Bronchial epithelial cell (primary cell): ENCODE measurements at regions not wholly inside any gene's neighbourhood (a gene's known extent, or its start where the extent isn't known, plus 50 kb on each side); places are given as distances from the start of the nearest gene placed in this dataset.

ENCODE experiments used
- DNase-seq: peaks from one replicate; pipeline ENCODE4 v3.0.0-alpha.2; 2010; ENCODE audit warnings: low read depth
- FAIRE-seq: peaks from 2 replicates; lab custom pipeline; 2011; peaks lifted over from hg19 to GRCh38; lab: Jason Lieb, UNC
- H3K27me3 ChIP-seq: 2 replicates; pipeline ENCODE4 v1.5.1; 2011; ENCODE audit warnings: low read length; ENCODE audit not compliant: control insufficient read depth, insufficient read depth
- H3K36me3 ChIP-seq: 2 replicates; pipeline ENCODE4 v1.5.1; 2011; ENCODE audit warnings: low read length; ENCODE audit not compliant: control insufficient read depth, insufficient read depth
- H3K4me3 ChIP-seq: 2 replicates; pipeline ENCODE4 v1.5.1; 2011; ENCODE audit warnings: mild to moderate bottlenecking, low read depth, low read length, control low read depth
- TF ChIP-seq, protein P1 (sequence below): IDR thresholded peaks from 2 replicates; pipeline ENCODE4 v1.5.1; 2011; ENCODE audit warnings: mild to moderate bottlenecking, moderate library complexity, low read length, control low read depth, inconsistent platforms; ENCODE audit not compliant: insufficient read depth, severe bottlenecking

DNA sequence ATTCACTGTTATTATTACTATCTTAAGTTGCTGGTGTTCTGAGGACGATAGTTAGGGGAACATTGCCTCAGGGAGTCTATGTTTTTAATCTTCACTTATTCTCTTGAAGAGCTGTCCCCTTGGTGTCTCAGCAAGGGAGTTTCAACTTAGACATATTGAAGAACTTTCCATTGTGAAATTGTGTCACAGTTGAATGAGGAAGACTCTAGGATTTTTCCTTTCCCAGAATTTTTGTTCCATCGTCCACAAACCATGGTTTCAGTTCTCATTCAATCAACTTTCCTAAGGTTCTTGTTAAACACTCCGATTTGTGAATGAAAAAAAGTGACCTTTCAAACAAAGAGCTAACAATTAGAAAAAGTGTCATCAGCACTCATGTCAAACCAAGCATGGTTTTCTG lies 128.3 kb downstream of the GATA3 start:
- no peak for FAIRE-seq
- TF ChIP-seq, protein P1, sequence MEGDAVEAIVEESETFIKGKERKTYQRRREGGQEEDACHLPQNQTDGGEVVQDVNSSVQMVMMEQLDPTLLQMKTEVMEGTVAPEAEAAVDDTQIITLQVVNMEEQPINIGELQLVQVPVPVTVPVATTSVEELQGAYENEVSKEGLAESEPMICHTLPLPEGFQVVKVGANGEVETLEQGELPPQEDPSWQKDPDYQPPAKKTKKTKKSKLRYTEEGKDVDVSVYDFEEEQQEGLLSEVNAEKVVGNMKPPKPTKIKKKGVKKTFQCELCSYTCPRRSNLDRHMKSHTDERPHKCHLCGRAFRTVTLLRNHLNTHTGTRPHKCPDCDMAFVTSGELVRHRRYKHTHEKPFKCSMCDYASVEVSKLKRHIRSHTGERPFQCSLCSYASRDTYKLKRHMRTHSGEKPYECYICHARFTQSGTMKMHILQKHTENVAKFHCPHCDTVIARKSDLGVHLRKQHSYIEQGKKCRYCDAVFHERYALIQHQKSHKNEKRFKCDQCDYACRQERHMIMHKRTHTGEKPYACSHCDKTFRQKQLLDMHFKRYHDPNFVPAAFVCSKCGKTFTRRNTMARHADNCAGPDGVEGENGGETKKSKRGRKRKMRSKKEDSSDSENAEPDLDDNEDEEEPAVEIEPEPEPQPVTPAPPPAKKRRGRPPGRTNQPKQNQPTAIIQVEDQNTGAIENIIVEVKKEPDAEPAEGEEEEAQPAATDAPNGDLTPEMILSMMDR = no peak
- Histone ChIP-seq H3K36me3 (no peaks in the 10 kb centered on the region), H3K4me3 (no peak overlapping the region), H3K27me3 (no peaks in the 10 kb centered on the region)
- DNase-seq = no peak

DNA sequence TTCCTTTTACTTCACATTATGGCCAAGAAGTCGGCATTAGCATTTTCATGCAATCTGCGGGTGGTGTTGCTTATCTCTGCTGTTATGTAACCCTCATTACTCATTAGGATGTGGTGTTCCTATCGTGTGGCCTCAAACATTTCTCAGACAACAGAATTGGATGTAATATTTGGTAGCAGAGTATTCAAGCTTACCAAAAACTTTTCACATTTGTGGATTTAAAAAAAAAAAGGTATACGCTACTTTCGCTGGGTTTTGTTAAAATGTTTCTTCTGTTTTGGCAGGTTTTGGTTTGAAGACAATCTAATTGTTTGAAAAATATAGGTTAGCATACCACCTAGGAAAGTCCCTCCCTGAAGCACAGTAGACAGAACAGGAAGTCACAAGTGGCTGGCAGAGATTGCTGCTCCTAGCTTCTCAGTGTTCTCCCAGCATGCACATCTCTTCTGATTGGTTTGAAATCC lies 128.8 kb downstream of the GATA3 start:
- FAIRE-seq (no peak), DNase-seq (peak; percentile 17)
- H3K27me3 ChIP-seq = no peaks in the 10 kb centered on the region
- no peak overlapping the region for H3K4me3 ChIP-seq
- no peaks in the 10 kb centered on the region for H3K36me3 ChIP-seq
- TF ChIP-seq, protein P1 = no peak

DNA sequence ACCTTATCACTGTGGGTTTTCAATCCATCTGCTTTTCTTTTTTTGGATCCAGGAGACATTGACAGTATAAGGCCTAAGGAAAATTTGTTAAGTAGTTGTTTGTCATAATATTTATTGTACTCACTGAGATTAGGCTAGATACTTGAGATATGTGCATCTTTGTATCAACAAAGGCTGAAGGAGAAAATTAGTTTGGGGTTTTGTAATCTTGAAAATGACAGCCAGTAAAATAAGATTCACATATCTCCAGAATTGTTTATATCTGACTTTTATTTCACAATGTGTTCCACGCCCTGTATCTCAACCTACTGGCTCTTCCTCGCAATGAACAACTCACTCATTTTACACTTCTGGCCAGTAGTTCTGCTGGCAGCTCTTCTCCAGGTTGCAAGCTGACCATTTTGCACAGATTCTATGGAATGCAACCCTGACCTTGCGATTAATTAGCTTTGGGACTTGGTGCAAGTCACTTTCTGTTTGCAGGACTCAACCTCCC lies 132.7 kb downstream of the GATA3 start:
- Histone ChIP-seq H3K36me3 (no peaks in the 10 kb centered on the region), H3K27me3 (no peaks in the 10 kb centered on the region), H3K4me3 (no peak overlapping the region)
- TF ChIP-seq, protein P1 = no peak
- FAIRE-seq (no peak), DNase-seq (no peak)

DNA sequence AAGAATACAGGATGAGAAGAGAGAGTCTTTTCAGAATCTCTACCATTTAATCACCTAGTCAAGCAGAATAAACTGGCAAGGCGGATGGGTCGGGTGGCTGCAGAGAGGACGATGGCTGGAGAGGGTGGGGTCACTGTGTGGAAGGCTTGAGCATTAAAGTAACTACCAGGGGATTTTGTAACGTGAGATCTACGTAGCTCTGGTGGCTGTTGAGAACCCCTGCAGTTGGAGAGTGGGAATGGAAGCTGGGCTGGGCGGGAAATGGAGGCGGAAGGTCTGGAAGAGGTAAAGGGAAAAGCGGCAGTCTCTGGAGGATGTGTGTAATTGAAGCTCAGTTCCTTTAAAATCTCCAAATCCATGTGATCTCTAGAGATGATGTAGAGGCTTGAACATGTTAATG lies 135.0 kb downstream of the GATA3 start:
- H3K4me3 ChIP-seq = no peak overlapping the region
- FAIRE-seq (no peak), DNase-seq (no peak)
- TF ChIP-seq, protein P1 = no peak
- H3K27me3 ChIP-seq = no peaks in the 10 kb centered on the region
- no peaks in the 10 kb centered on the region for H3K36me3 ChIP-seq

DNA sequence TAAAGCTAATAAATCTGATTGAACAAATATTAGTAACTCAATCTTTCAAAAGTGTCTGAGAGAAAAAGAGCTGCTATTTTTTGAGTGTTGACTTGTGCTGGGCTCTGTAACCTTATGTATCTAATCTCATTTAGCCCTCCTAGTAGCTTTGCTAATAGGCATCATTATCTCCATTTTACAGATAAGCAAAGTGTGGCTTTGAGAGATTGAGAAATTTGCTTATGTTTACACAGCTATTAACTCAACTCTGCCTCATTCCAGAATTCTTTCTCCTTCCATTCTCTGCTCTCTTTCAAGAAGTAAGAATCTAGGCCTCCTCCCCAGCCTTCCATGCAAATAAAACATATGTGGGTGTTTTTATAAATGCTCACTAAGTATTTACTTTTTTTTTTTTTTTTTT lies 137.8 kb downstream of the GATA3 start:
- H3K4me3 ChIP-seq = no peak overlapping the region
- no peaks in the 10 kb centered on the region for H3K27me3 ChIP-seq
- DNase-seq = no peak
- TF ChIP-seq, protein P1 = no peak
- no peaks in the 10 kb centered on the region for H3K36me3 ChIP-seq
- FAIRE-seq = no peak

DNA sequence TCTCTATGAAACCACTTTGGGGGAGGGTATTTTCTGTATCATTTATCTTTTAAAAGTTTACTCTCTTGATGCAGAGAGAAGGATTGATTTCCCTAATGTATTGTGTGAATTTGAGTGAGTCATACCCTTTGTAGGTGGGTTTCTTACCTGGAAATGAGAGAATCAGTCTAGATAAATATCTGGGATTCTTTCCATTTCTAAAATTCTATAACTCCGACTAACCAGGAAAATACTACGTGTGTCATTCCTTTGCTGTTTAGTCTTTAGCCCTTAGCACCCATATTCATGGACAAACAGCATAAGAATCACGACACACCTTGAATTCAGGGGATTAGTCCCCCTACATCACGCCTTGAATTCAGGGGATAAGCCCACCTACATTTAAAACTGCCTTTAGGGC lies 139.1 kb downstream of the GATA3 start:
- no peaks in the 10 kb centered on the region for H3K27me3 ChIP-seq
- DNase-seq (no peak), FAIRE-seq (no peak)
- H3K36me3 ChIP-seq = no peaks in the 10 kb centered on the region
- H3K4me3 ChIP-seq = no peak overlapping the region
- TF ChIP-seq, protein P1 = no peak
